GM12865 (cell line): ENCODE measurements at regions not wholly inside any gene's neighbourhood (a gene's known extent, or its start where the extent isn't known, plus 50 kb on each side); places are given as distances from the start of the nearest gene placed in this dataset.

Source experiments
- DNase-seq: peaks from one replicate; pipeline ENCODE4 v3.0.0; 2010; ENCODE audit warnings: low read depth
- H3K4me3 ChIP-seq: 2 replicates; pipeline ENCODE4 v1.5.1; 2011; ENCODE audit warnings: mild to moderate bottlenecking, low read depth, low read length, control low read depth
- TF ChIP-seq, protein P1 (sequence below): IDR thresholded peaks from 2 replicates; pipeline ENCODE4 v1.5.1; 2011; ENCODE audit warnings: low read length, control low read depth, low read depth, inconsistent platforms; ENCODE audit not compliant: insufficient read depth; ENCODE audit errors: missing control alignments

DNA sequence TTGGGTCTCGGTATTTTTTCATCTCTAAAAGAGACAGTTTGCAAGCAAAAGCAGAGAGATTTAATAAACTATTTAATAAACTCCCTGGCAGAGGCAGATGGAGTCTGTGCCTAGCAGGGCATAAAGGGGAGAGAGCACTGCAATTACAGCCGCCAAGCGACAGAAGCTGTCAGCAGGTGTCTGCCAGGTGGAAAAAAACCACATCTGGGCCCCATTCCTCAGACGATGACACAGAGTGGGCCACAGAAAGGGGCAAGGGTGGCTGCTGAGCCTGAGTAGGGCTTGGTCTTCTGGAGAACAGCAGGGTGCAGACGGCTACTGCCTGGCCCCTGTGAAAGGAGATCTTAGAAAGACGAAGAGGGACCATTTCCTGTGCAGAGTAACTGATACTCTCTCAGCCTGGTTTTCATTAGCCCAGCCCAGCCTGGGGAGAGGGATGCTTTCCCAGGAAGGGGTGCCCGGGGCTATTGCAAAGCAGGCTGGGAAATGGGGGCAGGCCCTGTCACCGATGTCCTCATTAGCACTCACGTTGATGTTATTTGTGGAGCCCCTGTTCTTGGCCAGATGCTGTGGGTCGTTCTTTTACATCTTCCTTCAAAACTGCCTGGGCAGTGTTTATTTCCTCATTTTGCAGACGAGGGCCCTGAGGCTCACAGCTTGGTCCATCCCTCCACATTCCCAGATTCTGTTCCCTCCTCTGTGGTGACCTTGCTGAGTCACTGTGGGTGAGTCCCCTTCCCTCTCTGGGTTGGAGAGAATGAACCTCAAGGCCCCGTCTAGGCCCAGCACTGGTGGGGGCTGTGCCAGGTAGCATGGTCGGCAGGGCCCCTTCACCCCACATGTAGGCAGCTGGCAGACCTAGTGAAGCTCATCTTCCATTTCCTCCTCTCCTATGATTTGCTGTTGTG lies 472.7 kb downstream of the PTPRU start:
- peak; percentile 39 for DNase-seq
- H3K4me3 ChIP-seq = no peak overlapping the region
- TF ChIP-seq, protein P1, sequence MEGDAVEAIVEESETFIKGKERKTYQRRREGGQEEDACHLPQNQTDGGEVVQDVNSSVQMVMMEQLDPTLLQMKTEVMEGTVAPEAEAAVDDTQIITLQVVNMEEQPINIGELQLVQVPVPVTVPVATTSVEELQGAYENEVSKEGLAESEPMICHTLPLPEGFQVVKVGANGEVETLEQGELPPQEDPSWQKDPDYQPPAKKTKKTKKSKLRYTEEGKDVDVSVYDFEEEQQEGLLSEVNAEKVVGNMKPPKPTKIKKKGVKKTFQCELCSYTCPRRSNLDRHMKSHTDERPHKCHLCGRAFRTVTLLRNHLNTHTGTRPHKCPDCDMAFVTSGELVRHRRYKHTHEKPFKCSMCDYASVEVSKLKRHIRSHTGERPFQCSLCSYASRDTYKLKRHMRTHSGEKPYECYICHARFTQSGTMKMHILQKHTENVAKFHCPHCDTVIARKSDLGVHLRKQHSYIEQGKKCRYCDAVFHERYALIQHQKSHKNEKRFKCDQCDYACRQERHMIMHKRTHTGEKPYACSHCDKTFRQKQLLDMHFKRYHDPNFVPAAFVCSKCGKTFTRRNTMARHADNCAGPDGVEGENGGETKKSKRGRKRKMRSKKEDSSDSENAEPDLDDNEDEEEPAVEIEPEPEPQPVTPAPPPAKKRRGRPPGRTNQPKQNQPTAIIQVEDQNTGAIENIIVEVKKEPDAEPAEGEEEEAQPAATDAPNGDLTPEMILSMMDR = no peak

DNA sequence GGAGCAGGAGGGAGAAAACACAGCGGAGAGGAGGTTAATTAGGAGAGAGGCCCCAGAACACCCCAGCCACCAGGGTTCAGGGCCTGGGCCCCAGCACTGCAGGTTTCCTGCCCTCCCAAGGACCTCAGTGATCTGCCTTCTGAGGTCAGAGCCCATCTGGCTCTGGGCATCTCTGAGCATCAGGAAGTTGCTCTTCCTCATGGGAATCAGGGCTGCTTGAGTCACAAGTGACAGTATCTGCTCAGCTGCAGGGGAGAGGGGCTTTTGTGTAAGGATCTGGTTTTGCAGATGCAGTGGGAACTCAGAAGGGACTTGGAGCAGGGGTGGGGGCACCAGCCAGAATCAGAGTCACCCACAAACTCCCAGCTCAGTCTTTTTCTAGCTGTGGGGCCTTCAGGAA lies 472.1 kb downstream of the PTPRU start:
- no peak for DNase-seq
- no peak overlapping the region for H3K4me3 ChIP-seq

DNA sequence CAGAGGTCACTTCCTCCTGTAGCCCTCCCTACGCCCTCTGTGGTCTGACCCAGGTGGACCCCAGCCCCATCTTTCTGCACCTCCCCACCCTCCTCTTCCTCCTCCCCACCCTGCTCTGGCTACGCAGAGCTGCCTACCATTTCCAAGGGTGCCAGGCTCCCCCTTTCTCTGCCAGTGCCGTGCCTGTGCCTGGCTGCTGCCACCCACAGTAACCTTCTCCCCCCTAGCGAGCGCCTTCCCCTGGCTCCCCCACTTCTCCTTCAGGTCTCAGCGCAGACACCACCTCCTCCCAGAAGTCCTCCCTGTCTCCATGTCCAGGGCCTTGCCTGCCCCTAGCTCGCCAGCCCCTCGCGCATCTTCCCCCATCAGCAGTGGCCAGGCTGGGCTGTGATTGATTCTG lies 471.5 kb downstream of the PTPRU start:
- H3K4me3 ChIP-seq = no peak overlapping the region
- DNase-seq = no peak
- TF ChIP-seq, protein P1 = no peak

More for the DNA sequence above, 472.1 kb downstream of the PTPRU start:
- TF ChIP-seq, protein P1 = no peak

DNA sequence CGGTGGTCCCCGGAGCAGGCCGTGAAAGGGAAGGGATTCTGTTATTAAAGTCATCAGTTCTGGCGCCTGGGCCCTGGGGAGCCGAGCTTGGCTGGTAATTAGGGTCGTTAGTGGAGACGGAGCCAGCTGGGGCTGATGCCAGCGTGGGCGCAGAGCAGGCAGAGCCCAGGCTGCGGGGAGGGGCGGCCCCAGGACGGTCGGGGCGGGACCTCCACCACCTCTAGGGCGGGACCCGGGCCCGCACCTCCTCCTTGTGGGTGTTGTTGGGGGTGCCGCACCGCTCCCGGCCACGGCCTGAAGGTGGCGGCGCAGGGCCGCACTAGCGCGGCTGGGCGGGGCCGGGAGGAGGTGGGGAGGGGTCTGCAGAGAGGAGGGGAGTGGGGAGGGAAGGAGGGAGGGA lies 470.6 kb downstream of the PTPRU start:
- DNase-seq = peak; percentile 46
- TF ChIP-seq, protein P1 = peak; percentile 43
- no peak overlapping the region for H3K4me3 ChIP-seq

DNA sequence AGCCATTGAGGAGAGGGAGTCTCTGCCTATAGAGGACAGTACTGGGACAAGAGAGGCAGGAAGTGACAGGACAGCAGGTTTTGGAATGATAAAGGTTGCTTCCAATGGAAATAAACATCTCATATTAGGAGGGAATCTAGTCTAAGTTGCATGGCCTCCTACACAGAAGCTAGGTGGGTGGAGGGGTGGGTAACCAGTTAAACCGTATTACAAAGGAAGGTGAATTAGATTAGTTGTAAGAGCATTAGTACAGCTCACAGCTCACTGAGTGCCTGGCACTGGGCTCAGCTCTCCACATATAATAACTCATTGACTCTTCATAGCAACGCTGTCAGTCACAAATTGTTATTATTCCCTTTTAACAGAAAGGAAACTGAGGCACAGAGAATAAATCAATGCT lies 468.1 kb downstream of the PTPRU start:
- H3K4me3 ChIP-seq = no peak overlapping the region
- no peak for DNase-seq
- TF ChIP-seq, protein P1 = no peak

DNA sequence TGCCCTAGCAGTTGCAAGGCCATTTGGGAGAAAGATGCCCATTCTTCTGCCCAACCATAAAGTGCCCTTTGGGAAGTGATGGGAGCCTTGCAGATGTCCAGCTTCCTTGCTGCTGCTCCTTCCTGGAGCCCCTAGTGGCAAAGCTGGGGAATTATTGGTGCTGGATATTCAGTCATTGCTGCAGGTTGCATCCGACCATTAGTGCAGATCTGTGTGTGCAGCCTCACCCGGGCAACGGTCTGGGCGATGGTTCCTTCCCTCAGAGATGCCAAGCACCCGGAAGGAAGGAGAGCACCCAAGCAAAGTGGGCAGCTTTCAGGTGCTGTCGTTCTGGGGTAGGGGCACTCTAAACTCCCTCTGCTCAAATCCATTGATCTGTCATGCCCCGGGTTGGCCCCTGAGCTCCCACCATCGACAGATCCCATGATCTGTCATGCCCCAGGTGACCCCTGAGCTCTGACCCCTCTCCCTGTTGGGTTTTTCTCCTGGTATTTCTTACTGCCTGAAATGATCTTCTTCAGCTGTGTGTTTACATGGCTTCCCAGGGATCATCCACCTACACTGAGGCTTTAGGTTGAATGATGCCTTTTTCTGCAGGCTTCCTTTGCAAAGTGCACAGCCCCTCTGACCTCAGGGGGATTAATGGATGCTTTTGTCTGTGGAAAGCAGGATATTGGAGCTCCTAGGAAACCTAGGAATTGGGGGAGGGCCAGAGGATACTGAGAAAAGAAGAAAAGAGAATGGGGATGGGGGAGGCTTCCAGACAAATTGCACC lies 467.5 kb downstream of the PTPRU start:
- no peak overlapping the region for H3K4me3 ChIP-seq
- peak; percentile 30 for DNase-seq
- TF ChIP-seq, protein P1 = peak; percentile 73

DNA sequence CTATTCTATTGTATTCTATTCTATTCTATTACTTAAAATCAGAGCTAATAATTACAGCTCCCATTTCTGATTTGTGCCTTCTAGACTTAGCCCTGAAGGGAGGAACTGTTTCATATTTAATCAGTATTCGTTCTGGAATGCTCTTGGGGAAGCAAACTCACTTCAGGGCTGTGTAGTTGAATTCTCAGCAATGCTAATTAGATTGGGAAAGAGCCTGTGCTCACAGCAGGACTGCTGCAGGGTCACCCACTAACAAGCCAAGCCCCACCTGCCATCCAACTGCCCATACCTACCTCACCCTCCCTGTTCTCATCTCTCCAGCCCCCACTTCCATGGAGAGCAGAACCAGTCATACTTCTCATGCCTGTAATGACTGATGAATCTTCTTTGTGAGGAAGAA lies 464.2 kb downstream of the PTPRU start:
- DNase-seq = no peak
- H3K4me3 ChIP-seq = no peak overlapping the region
- TF ChIP-seq, protein P1 = no peak
